Calu3 (cell line): ENCODE measurements at regions not wholly inside any gene's neighbourhood (a gene's known extent, or its start where the extent isn't known, plus 50 kb on each side); places are given as distances from the start of the nearest gene placed in this dataset.

Experiments
- BruUV-seq: library from RNA; stranded (reverse); fragments of 400-500 nt; replicated peaks from 2 replicates; lab custom pipeline; 2021; lab: Mats Ljungman, UMichigan
- CTCF ChIA-PET: fragments of 300-600 bp; sonication (Branson Sonifier 250); formaldehyde crosslinking; loops from one replicate; lab custom pipeline; 2022; ENCODE audit warnings: antibody characterized with exemption; lab: Charles Lee
- DNase-seq: peaks from one replicate; pipeline ENCODE4 v3.0.0; 2022
- H3K27ac Mint-ChIP-seq: one replicate; pipeline ENCODE4 v1.8.0; 2022; ENCODE audit warnings: mixed read lengths; ENCODE audit not compliant: unreplicated experiment
- H3K27me3 Mint-ChIP-seq: one replicate; pipeline ENCODE4 v1.8.0; 2022; ENCODE audit warnings: mixed read lengths; ENCODE audit not compliant: unreplicated experiment
- H3K36me3 Mint-ChIP-seq: one replicate; pipeline ENCODE4 v1.8.0; 2022; ENCODE audit warnings: mild to moderate bottlenecking, moderate library complexity, mixed read lengths; ENCODE audit not compliant: insufficient read depth, unreplicated experiment
- H3K4me1 Mint-ChIP-seq: one replicate; pipeline ENCODE4 v1.8.0; 2022; ENCODE audit warnings: mild to moderate bottlenecking, low read depth, mixed read lengths; ENCODE audit not compliant: unreplicated experiment
- H3K4me3 Mint-ChIP-seq: one replicate; pipeline ENCODE4 v1.8.0; 2022; ENCODE audit warnings: mild to moderate bottlenecking, low read depth, moderate library complexity, mixed read lengths; ENCODE audit not compliant: unreplicated experiment
- H3K9me3 Mint-ChIP-seq: one replicate; pipeline ENCODE4 v1.8.0; 2022; ENCODE audit warnings: low read depth, mixed read lengths; ENCODE audit not compliant: unreplicated experiment
- CTCF ChIP-seq: fragments of 200-600 bp; IDR thresholded peaks from one replicate; pipeline ENCODE4 v1.8.0; 2022; ENCODE audit warnings: antibody characterized with exemption; ENCODE audit not compliant: unreplicated experiment
- intact Hi-C: fragments of 100-400 bp; cut with micrococcal nuclease; formaldehyde crosslinking; loops from one replicate; pipeline ENCODE4 v1.10.0; 2022; ENCODE audit not compliant: unreplicated experiment

- BruUV-seq, result no TSS peak
- Mint-ChIP-seq H3K27me3 (no peaks in the 10 kb centered on the region), H3K27ac (no peak overlapping the region), H3K36me3 (no peaks in the 10 kb centered on the region), H3K4me1 (no peaks in the 10 kb centered on the region), H3K9me3 (peaks cover 4% of the 10 kb centered on the region), H3K4me3 (no peak overlapping the region)
- intact Hi-C loops, result no loop called here
- DNase-seq, result no peak
- TF ChIP-seq CTCF, result no peak
- CTCF ChIA-PET, result no interaction called here
Observed at GRCh38 chr6:93580446-93580845, 161.1 kb upstream of the EPHA7 start.

- intact Hi-C loops, result no loop called here
- Mint-ChIP-seq H3K9me3 (peaks cover 3% of the 10 kb centered on the region), H3K27ac (no peak overlapping the region), H3K27me3 (no peaks in the 10 kb centered on the region), H3K36me3 (no peaks in the 10 kb centered on the region), H3K4me1 (no peaks in the 10 kb centered on the region), H3K4me3 (no peak overlapping the region)
- BruUV-seq, result no TSS peak
- CTCF ChIA-PET, result no interaction called here
- DNase-seq, result no peak
- TF ChIP-seq CTCF, result no peak
Observed at GRCh38 chr6:93575495-93576267, 156.3 kb upstream of the EPHA7 start.

- Mint-ChIP-seq H3K36me3 (no peaks in the 10 kb centered on the region), H3K27me3 (no peaks in the 10 kb centered on the region), H3K9me3 (peaks cover 3% of the 10 kb centered on the region), H3K4me3 (no peak overlapping the region), H3K27ac (no peak overlapping the region), H3K4me1 (no peaks in the 10 kb centered on the region)
- CTCF ChIA-PET, result no interaction called here
- no peak for TF ChIP-seq CTCF
- intact Hi-C loops, result no loop called here
- no peak for DNase-seq
- no TSS peak for BruUV-seq
Observed at GRCh38 chr6:93574299-93574698, 154.9 kb upstream of the EPHA7 start.

GRCh38 chr6:93571346-93571745 lies 152.0 kb upstream of the EPHA7 start:
- Mint-ChIP-seq H3K4me1 (no peaks in the 10 kb centered on the region), H3K27me3 (no peaks in the 10 kb centered on the region), H3K4me3 (no peak overlapping the region), H3K36me3 (no peaks in the 10 kb centered on the region), H3K9me3 (peaks cover 3% of the 10 kb centered on the region), H3K27ac (no peak overlapping the region)
- BruUV-seq, result no TSS peak
- intact Hi-C loops, result no loop called here
- TF ChIP-seq CTCF, result no peak
- DNase-seq, result no peak
- CTCF ChIA-PET, result no interaction called here
